ENCODE measurements at regions not wholly inside any gene's neighbourhood (a gene's known extent, or its start where the extent isn't known, plus 50 kb on each side); places are given as distances from the start of the nearest gene placed in this dataset.
A peak's percentile ranks its signal among the peaks of the same experiment; 100 is the strongest.

DNA sequence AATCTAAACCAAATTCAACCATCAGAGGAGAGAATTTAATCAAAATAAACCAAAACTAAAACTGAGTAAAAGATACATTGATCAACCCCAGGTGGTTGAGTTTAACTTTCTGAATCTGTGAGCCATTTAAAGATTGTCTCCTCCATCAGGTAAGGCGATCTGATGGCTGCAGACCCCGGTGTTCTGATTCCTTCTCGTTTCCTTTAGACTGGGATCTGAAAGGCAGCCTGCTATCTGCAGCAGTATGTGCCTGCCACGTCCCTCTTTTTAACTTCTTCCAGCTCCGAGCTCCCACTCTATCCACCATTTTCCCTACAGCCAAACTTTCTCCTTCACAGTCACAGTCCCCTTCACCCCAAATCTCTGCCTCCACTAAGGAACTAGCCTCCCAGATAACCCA, 66.1 kb upstream of the ARHGAP32 start:
- TF ChIP-seq, protein P1, sequence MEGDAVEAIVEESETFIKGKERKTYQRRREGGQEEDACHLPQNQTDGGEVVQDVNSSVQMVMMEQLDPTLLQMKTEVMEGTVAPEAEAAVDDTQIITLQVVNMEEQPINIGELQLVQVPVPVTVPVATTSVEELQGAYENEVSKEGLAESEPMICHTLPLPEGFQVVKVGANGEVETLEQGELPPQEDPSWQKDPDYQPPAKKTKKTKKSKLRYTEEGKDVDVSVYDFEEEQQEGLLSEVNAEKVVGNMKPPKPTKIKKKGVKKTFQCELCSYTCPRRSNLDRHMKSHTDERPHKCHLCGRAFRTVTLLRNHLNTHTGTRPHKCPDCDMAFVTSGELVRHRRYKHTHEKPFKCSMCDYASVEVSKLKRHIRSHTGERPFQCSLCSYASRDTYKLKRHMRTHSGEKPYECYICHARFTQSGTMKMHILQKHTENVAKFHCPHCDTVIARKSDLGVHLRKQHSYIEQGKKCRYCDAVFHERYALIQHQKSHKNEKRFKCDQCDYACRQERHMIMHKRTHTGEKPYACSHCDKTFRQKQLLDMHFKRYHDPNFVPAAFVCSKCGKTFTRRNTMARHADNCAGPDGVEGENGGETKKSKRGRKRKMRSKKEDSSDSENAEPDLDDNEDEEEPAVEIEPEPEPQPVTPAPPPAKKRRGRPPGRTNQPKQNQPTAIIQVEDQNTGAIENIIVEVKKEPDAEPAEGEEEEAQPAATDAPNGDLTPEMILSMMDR (conservative IDR thresholded peaks at IDR 0.05; ENCODE audit: low read depth, low read length), result no peak
- no peak overlapping the region for H3K4me3 ChIP-seq (ENCODE audit: low read depth, low read length)
- no peak for DNase-seq (ENCODE audit: low read depth)

DNA sequence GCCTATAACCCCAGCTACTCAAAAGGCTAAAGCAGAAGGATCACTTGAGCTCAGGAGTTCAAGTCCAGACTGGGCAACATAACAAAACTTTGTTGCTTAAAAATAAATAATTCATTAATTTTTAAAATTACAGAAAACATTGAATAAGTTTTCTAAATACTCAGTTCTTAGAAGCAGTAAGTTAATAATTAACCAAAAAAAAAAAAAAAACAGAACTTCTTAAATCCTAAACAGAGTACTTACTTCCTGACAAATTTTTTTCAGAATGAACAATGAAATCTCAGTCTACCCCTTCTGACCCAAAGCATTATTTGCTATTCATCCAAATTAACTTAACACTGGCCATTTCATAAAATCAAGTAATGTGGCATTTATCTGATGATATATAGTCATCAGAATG, 65.4 kb upstream of the ARHGAP32 start:
- TF ChIP-seq, protein P1 (conservative IDR thresholded peaks at IDR 0.05; ENCODE audit: low read depth, low read length), result no peak
- no peak overlapping the region for H3K4me3 ChIP-seq (ENCODE audit: low read depth, low read length)
- DNase-seq (ENCODE audit: low read depth), result no peak

DNA sequence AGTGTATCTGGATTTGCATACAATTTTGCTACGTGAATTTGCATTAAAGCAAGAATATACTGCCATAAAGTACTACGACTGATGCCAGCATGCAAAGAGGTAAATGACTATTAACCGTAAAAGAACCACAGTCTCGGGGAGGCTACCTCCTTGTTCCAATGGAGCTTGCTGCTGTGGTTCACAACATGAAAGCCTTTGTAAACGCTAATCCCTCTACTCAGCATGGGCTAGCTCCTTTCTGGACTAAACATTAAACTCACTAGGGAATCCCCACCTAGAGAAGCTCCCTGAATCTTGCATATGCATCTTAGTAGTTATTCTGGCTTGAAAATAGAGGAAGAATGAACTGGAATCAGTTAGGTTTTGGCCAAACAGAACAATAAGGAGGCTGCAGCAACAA, 60.5 kb upstream of the ARHGAP32 start:
- H3K4me3 ChIP-seq (ENCODE audit: low read depth, low read length), result no peak overlapping the region
- TF ChIP-seq, protein P1 (conservative IDR thresholded peaks at IDR 0.05; ENCODE audit: low read depth, low read length), result no peak
- no peak for DNase-seq (ENCODE audit: low read depth)

DNA sequence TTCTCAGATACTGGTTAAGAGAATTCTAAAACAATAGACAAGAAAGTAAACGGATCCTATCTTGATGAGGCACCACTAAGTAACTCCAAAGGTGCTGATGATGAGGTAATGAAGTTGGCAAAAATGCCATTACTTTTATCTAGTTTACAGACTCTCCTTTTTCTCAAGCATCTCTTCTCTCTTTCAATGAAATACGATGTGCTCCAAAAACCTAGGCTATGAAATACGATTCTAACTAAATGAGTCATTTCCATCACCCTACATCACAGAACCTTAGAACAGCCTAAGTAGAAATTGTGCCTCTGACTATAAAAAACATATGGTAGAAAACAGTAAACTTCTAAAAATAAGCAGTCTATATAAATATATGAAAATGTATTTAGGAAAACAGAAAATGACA, 58.9 kb upstream of the ARHGAP32 start:
- no peak overlapping the region for H3K4me3 ChIP-seq (ENCODE audit: low read depth, low read length)

DNA sequence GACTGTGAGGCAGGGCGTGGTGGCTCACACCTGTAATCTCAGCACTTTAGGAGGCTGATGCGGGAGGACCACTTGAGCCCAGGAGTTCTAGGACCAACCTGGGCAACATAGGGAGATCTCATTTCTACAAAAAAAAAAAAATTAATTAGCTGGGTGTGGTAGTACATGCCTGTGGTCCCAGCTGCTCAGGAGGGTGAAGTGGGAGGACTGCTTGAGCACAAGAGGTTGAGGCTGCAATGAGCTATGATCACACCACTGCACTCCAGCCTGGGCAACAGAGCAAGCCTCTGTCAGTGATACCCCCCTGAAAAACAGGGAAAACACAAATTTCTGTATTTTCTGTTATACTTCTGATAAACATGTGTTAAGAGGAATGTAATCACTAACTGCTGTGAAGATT, 57.8 kb upstream of the ARHGAP32 start:
- no peak for DNase-seq (ENCODE audit: low read depth)
- TF ChIP-seq, protein P1 (conservative IDR thresholded peaks at IDR 0.05; ENCODE audit: low read depth, low read length), result no peak
- H3K4me3 ChIP-seq (ENCODE audit: low read depth, low read length), result no peak overlapping the region

More for the DNA sequence above, 58.9 kb upstream of the ARHGAP32 start:
- peak; percentile 45 for DNase-seq (ENCODE audit: low read depth)
- TF ChIP-seq, protein P1 (conservative IDR thresholded peaks at IDR 0.05; ENCODE audit: low read depth, low read length), result no peak

DNA sequence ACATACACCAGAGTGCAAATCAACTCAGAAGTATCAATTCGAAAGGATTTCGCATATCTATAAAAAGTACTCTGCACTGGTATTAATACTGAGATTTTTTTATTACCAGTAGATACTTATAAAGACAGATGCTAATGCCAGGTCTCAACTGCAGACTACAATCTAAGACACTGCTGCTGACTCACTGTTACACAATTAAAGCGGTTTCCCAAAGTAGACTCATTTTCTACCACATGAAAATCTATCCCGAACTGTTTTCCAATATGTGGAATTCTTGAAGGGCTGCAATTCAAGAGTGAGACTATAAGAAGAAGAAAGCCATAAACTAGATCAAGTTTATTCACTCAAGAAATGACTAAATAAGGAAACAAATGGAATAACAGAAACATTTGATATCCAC, 57.2 kb upstream of the ARHGAP32 start:
- TF ChIP-seq, protein P1 (conservative IDR thresholded peaks at IDR 0.05; ENCODE audit: low read depth, low read length), result no peak
- peak; percentile 76 for DNase-seq (ENCODE audit: low read depth)
- no peak overlapping the region for H3K4me3 ChIP-seq (ENCODE audit: low read depth, low read length)

DNA sequence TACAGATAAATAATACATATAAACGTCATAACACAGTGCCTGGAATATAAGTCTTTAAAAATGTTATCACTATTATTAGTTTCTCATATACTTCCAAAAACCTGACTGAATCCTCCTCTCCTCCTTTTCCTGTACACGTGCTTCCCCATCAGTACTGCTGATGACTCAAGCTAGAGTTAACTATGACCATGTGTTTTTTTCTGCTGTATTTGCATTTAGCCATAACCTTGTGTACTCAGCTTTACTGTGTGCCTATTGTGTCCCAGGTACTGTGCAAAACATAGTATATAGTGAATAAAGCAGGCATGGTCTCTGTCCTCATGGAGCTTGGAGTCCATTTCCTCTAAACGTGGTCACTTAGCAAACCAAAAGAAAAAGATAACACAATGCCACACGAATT, 56.5 kb upstream of the ARHGAP32 start:
- no peak overlapping the region for H3K4me3 ChIP-seq (ENCODE audit: low read depth, low read length)
- DNase-seq (ENCODE audit: low read depth), result peak; percentile 61
- TF ChIP-seq, protein P1 (conservative IDR thresholded peaks at IDR 0.05; ENCODE audit: low read depth, low read length), result no peak

Measured in choroid plexus epithelial cell (primary cell).